D721Med (cell line): ENCODE measurements at regions not wholly inside any gene's neighbourhood (a gene's known extent, or its start where the extent isn't known, plus 50 kb on each side); places are given as distances from the start of the nearest gene placed in this dataset.

ENCODE experiments used
- DNase-seq: peaks from one replicate; pipeline ENCODE4 v3.0.0; 2011; ENCODE audit warnings: low spot score; ENCODE audit not compliant: insufficient read length
- FAIRE-seq: peaks from 2 replicates; lab custom pipeline; 2011; peaks lifted over from hg19 to GRCh38; lab: Jason Lieb, UNC
- TF ChIP-seq, protein P1 (sequence below): IDR thresholded peaks from 2 replicates; pipeline ENCODE4 v1.5.1; 2012; ENCODE audit warnings: mild to moderate bottlenecking, control low read depth; ENCODE audit not compliant: insufficient read depth; ENCODE audit errors: missing control alignments

DNA sequence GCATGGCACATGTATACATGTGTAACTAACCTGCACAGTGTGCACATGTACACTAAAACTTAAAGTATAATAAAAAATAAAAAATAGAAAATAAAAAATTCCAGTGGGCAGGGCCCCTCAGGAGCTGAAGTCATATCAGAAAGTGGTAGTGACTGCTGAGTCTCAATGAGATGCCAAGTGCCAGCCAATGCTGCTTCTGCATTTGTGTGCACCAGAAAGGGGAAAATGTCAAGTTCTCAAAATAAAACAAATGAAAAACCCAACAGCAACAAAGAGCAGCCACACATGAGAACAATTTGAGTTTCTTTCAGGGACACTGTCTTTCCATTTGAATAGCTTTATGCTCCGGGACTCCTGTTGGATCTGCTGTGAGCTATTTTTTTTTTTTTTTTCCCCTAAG, 117.2 kb upstream of the CCDC112 start:
- TF ChIP-seq, protein P1, sequence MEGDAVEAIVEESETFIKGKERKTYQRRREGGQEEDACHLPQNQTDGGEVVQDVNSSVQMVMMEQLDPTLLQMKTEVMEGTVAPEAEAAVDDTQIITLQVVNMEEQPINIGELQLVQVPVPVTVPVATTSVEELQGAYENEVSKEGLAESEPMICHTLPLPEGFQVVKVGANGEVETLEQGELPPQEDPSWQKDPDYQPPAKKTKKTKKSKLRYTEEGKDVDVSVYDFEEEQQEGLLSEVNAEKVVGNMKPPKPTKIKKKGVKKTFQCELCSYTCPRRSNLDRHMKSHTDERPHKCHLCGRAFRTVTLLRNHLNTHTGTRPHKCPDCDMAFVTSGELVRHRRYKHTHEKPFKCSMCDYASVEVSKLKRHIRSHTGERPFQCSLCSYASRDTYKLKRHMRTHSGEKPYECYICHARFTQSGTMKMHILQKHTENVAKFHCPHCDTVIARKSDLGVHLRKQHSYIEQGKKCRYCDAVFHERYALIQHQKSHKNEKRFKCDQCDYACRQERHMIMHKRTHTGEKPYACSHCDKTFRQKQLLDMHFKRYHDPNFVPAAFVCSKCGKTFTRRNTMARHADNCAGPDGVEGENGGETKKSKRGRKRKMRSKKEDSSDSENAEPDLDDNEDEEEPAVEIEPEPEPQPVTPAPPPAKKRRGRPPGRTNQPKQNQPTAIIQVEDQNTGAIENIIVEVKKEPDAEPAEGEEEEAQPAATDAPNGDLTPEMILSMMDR = no peak
- DNase-seq (no peak), FAIRE-seq (no peak)

DNA sequence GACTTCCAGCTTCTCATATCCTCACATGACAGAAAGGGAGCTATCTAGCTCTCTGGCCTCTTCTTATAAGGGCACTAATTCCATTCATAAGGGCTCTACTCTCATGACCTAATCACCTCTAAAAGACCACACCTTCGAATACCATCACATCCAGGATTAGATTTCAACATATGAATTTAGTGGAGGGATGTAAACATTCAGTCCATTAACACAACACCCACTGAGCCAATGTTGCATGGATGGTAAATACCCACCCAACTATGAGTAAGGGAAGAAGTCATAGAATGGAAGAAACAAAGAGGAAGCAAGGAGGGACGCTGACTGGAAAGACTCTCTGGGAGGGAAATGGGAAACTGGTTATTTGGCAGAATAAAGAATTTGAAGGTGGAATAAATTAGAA, 112.6 kb upstream of the CCDC112 start:
- TF ChIP-seq, protein P1 = no peak
- DNase-seq (no peak), FAIRE-seq (no peak)

DNA sequence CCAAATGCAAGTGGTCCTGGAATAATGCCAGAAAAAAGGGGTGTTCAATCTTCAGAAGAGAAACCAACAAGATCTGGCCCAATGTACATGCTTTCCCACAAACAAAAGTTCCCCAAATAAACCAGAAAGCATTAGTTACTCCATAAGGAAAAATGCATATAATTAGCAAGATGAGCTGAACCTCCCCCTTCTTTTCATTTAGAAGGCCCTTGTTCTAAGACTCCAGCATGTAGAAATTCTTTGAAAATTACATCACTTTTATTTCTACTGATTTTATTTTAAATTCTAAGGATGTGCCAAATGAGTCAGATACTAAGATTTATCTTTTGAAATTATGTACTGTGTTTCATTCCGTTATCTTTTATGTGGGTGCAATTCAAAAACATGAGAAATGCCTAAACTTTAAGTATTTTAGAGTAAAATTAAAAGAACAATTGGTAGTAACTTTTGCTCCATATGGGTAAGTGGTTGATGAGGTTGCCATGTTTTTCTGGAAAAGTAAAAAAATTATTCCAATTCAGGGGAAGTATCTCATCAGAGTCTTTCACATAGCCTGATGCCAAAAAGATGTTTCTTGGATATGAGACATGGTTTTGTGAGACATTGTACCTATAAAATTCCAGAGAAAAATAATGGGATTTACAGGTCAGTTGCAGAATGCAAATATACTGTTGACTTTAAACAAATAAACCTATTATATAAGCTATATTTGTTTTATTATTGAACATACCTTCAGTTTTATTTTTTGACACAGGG, 106.5 kb upstream of the CCDC112 start:
- no peak for DNase-seq
- TF ChIP-seq, protein P1 = no peak
- FAIRE-seq = no peak

DNA sequence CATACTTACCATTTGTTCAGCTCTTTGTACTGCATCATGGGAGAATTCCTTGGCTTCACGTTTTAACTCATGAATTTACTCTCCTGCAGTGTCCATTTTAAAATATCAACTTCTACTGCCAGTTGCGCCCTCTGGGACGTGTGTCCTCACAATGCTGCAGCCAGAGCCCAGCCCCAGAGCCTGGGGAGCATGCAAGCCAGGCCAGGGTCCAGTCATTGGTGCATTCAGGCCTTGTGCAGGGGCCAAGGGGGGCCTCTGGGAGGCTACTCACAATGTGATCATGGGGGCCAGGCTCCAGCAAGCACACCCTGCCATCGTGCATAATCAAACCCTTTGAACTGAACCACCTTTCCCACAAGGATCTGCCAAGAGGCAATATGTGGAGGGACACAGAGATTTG, 105.6 kb upstream of the CCDC112 start:
- no peak for DNase-seq
- no peak for FAIRE-seq
- TF ChIP-seq, protein P1 = no peak

DNA sequence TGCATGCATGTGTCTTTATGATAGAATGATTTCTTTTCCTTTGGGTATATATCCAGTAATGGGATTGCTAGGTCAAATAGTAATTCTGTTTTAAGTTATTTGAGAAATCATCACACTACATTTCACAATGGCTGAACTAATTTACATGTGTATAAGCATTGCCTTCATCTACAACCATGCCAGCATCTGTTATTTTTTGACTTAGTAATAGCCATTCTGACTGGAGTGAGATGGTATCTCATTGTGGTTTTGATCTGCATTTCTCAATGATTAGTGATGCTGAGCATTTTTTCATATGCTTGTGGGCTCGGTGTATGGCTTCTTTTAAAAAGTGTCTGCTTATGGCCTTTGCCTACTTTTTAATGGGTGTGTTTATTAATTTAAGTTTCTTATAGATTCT, 102.3 kb upstream of the CCDC112 start:
- TF ChIP-seq, protein P1 = no peak
- no peak for FAIRE-seq
- no peak for DNase-seq

DNA sequence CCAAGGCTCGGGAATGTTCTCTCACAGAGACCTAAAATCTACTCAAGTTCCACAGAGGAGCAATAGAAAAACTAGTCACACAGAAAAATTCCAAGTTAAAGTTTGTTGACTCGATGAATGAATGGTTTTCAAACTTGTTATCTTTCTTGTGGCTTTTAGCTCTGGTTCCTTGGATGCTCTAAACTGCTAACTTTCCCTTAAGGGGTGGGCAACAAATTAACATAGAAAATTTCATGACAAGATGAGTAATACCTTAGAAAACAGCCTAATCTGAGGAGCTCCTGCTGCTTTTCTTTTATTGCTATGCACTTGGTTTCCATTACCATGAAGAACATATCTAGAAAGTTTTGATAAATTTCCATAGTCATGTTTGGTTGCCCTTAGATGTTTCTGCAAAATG, 100.2 kb upstream of the CCDC112 start:
- FAIRE-seq (no peak), DNase-seq (no peak)
- TF ChIP-seq, protein P1 = no peak

DNA sequence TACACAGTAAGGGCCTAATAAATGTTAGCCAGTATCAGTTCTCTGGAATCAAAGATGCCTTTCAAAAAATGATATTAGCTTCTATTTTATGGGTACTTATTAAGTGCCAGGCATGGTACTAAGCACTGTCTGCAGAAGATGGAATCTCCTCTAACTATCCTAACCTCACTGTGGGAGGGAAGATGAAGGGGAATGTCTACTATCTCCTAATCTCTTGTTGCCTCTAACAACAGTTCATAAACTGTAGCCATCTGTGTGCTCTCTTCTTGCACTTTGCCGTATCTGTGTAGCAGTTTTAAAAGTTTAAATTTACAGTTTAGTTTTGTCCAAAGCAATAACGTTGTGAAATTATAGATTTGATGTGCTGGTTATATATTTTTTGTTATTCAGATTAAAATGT, 99.6 kb upstream of the CCDC112 start:
- TF ChIP-seq, protein P1 = no peak
- FAIRE-seq = no peak
- no peak for DNase-seq
